ENCODE measurements at regions not wholly inside any gene's neighbourhood (a gene's known extent, or its start where the extent isn't known, plus 50 kb on each side); places are given as distances from the start of the nearest gene placed in this dataset.

GRCh38 chr17:14701886-14702285, 401.0 kb downstream of the HS3ST3B1 start:
- no peaks in the 10 kb centered on the region for H3K36me3 ChIP-seq (replicated peaks)
- H3K4me1 ChIP-seq: no peaks in the 10 kb centered on the region
- no peaks in the 10 kb centered on the region for H3K9me3 ChIP-seq
- in situ Hi-C loops (cut with MboI; ENCODE audit: low sequenced_read_pairs): no loop called here
- no peak overlapping the region for H3K4me3 ChIP-seq
- no peak for DNase-seq (ENCODE audit: low spot score in 2 of 2)
- H3K27me3 ChIP-seq (ENCODE audit: low read depth): no peaks in the 10 kb centered on the region

GRCh38 chr17:14699574-14700185, 398.8 kb downstream of the HS3ST3B1 start:
- in situ Hi-C loops (cut with MboI; ENCODE audit: low sequenced_read_pairs): no loop called here

DNA sequence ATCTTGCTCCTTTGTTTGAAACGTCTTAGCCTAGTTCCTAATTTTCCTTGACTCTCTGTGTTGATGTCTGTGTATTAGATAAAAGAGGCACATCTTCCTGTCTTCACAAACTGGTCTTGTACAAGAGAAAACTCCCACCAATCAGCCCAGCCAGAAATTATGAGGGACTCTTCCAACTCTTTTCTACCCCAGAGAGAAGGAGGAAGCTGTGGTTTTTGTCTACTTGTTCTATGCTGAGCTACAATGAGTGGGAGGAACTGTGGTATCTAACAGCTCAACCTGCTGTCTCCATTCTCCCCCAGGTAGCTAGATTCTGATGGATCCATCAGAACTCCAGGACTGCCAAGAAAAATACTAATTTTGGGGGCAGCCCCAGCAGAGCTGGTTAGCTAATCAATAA, 392.5 kb downstream of the HS3ST3B1 start:
- in situ Hi-C loops (cut with MboI; ENCODE audit: low sequenced_read_pairs): no loop called here
- Histone ChIP-seq H3K4me3 (no peak overlapping the region), H3K27me3 (ENCODE audit: low read depth) (no peaks in the 10 kb centered on the region), H3K36me3 (replicated peaks) (no peaks in the 10 kb centered on the region), H3K4me1 (no peaks in the 10 kb centered on the region), H3K9me3 (no peaks in the 10 kb centered on the region; the same call in 1 of the 2 replicates)
- DNase-seq (ENCODE audit: low spot score in 2 of 2): no peak

More at GRCh38 chr17:14699574-14700185, 398.8 kb downstream of the HS3ST3B1 start:
- no peak for DNase-seq (ENCODE audit: low spot score in 2 of 2)
- Histone ChIP-seq H3K4me3 (no peak overlapping the region), H3K36me3 (replicated peaks) (no peaks in the 10 kb centered on the region), H3K9me3 (no peaks in the 10 kb centered on the region), H3K27me3 (ENCODE audit: low read depth) (no peaks in the 10 kb centered on the region), H3K4me1 (no peaks in the 10 kb centered on the region)

DNA sequence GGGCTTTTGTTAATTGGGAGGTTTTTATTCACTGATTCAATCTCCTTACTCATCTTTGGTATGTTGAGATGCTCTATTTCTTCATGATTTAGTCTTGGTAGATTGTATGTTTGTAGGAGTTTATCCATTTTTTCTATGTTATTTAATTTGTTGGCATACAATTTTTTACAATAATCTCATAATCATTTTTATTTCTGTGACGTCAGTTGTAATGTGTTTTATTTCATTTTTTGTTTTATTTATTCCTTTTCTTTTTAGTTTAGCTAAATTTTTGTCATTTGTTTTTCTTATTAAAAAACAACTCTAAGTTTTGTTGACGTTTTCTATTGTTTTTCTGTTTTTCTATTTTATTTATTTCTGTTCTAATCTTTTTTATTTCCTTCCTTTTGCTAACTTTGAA, 389.8 kb downstream of the HS3ST3B1 start:
- no peak for DNase-seq (ENCODE audit: low spot score in 2 of 2)
- H3K9me3 ChIP-seq: no peaks in the 10 kb centered on the region; the same call in 1 of the 2 replicates
- no peaks in the 10 kb centered on the region for H3K27me3 ChIP-seq (ENCODE audit: low read depth)
- no peaks in the 10 kb centered on the region for H3K36me3 ChIP-seq (replicated peaks)
- no peaks in the 10 kb centered on the region for H3K4me1 ChIP-seq
- no peak overlapping the region for H3K4me3 ChIP-seq
- in situ Hi-C loops (cut with MboI; ENCODE audit: low sequenced_read_pairs): no loop called here

- Histone ChIP-seq H3K27me3 (ENCODE audit: low read depth) (no peaks in the 10 kb centered on the region), H3K4me1 (no peaks in the 10 kb centered on the region), H3K4me3 (no peak overlapping the region), H3K9me3 (no peaks in the 10 kb centered on the region), H3K36me3 (replicated peaks) (no peaks in the 10 kb centered on the region)
- no peak for DNase-seq (ENCODE audit: low spot score in 2 of 2)
- in situ Hi-C loops (cut with MboI; ENCODE audit: low sequenced_read_pairs): no loop called here
These were observed 387.3 kb downstream of the HS3ST3B1 start for GRCh38 chr17:14688134-14688533.

DNA sequence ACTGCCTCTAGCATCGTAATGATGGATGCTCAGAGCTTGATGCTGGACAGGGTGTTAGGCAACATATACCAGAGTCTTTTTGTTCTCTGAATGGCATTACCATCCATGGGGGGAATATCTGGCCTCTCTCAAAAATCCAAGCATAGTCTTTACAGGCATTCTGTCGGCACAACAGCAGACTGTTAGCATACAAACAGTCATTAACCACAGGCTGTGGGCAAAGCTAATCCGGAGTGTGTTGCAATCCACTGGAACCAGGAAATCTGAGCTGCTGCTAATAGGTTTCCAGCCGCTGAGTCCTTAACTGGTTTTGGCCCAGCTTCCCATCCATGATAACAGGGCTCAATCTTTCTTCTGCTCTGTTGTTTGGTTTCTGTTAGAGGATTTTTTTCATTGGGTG, 371.9 kb downstream of the HS3ST3B1 start:
- Histone ChIP-seq H3K27me3 (ENCODE audit: low read depth) (no peaks in the 10 kb centered on the region), H3K4me3 (no peak overlapping the region), H3K36me3 (replicated peaks) (no peaks in the 10 kb centered on the region), H3K4me1 (no peaks in the 10 kb centered on the region), H3K9me3 (no peaks in the 10 kb centered on the region)
- DNase-seq (ENCODE audit: low spot score in 2 of 2): no peak
- in situ Hi-C loops (cut with MboI; ENCODE audit: low sequenced_read_pairs): no loop called here

DNA sequence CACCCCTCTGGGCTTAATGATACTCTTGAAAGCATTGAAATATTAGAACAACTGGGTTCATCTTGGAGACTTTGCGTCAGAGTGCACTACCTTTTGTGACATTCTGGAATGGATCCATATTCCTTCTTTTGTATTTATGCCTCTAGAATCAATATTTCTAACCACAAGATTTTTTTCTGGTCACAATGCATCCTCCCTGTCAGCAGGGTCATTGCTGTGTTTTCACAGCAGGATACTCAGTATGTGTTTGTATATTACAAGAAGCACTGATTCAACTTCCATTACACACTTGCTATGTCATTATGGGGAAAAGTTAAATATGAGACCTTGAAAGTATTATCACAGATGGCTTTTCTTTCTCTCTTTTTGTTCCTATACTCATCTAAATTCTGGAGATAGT, 370.0 kb downstream of the HS3ST3B1 start:
- no peaks in the 10 kb centered on the region for H3K9me3 ChIP-seq
- no peaks in the 10 kb centered on the region for H3K36me3 ChIP-seq (replicated peaks)
- DNase-seq (ENCODE audit: low spot score in 2 of 2): no peak
- H3K4me3 ChIP-seq: no peak overlapping the region
- H3K4me1 ChIP-seq: no peaks in the 10 kb centered on the region
- H3K27me3 ChIP-seq (ENCODE audit: low read depth): no peaks in the 10 kb centered on the region
- in situ Hi-C loops (cut with MboI; ENCODE audit: low sequenced_read_pairs): no loop called here

GRCh38 chr17:14664511-14664910, 363.6 kb downstream of the HS3ST3B1 start:
- DNase-seq (ENCODE audit: low spot score in 2 of 2): no peak
- in situ Hi-C loops (cut with MboI; ENCODE audit: low sequenced_read_pairs): no loop called here
- Histone ChIP-seq H3K27me3 (ENCODE audit: low read depth) (no peaks in the 10 kb centered on the region), H3K4me1 (no peaks in the 10 kb centered on the region), H3K36me3 (replicated peaks) (no peaks in the 10 kb centered on the region), H3K9me3 (no peaks in the 10 kb centered on the region), H3K4me3 (no peak overlapping the region)

DNA sequence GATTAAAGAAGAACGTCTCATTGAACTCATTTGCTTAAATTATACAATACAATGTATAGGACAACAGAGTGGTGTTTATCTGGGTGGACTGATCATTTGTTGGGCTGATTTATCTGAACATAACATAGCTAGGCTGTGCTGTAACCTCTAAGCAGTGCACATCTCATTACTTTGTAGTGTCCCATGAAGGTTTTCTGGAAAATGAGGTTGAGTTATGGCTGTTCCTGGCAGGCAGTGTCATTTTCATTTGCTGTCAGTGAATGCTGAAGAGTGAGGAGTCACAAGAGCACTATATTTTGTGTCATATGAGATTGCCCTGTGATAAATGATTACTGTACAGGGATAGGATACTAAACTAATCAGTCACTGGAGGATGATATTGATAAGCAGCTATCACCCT, 340.2 kb downstream of the HS3ST3B1 start:
- H3K4me3 ChIP-seq: no peak overlapping the region
- in situ Hi-C loops (cut with MboI; ENCODE audit: low sequenced_read_pairs): loop anchor here (25.0 kb wide), 1 partner anchor 96 kb away; no protein-coding TSS in a partner anchor
- H3K4me1 ChIP-seq: no peaks in the 10 kb centered on the region

DNA sequence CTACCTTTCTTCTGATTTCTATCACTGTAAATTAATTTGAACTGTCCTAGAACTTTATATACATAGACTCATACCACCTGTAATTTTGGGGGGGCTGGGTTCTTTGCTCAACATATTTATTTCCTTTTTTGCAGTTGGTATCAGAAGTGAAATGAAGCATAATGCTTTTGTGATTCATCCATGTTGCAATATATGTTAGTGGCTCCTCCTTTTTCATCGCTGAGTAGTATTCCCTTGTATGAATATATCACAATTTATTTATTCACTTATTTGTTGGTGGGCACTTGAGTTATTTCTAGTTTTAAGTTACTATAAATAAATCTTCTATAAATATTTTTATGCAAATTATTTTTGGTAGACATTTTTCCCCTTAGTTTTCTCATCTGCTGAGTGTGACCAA, 336.4 kb downstream of the HS3ST3B1 start:
- Histone ChIP-seq H3K4me3 (no peak overlapping the region), H3K4me1 (no peaks in the 10 kb centered on the region), H3K9me3 (peaks cover 2% of the 10 kb centered on the region; the same call in 1 of the 2 replicates), H3K27me3 (ENCODE audit: low read depth) (no peaks in the 10 kb centered on the region), H3K36me3 (replicated peaks) (no peaks in the 10 kb centered on the region)
- in situ Hi-C loops (cut with MboI; ENCODE audit: low sequenced_read_pairs): loop anchor here (25.0 kb wide), 1 partner anchor 100 kb away; no protein-coding TSS in a partner anchor
- no peak for DNase-seq (ENCODE audit: low spot score in 2 of 2)

More for the DNA sequence above, 340.2 kb downstream of the HS3ST3B1 start:
- Histone ChIP-seq H3K9me3 (no peaks in the 10 kb centered on the region), H3K27me3 (ENCODE audit: low read depth) (no peaks in the 10 kb centered on the region), H3K36me3 (replicated peaks) (no peaks in the 10 kb centered on the region)
- no peak for DNase-seq (ENCODE audit: low spot score in 2 of 2)

GRCh38 chr17:14630621-14631020, 329.7 kb downstream of the HS3ST3B1 start:
- no peaks in the 10 kb centered on the region for H3K27me3 ChIP-seq (ENCODE audit: low read depth)
- H3K36me3 ChIP-seq (replicated peaks): no peaks in the 10 kb centered on the region
- H3K4me3 ChIP-seq: no peak overlapping the region
- in situ Hi-C loops (cut with MboI; ENCODE audit: low sequenced_read_pairs): loop anchor here (25.0 kb wide), 1 partner anchor 107 kb away; no protein-coding TSS in a partner anchor
- no peaks in the 10 kb centered on the region for H3K4me1 ChIP-seq
- peaks cover 5% of the 10 kb centered on the region; the same call in 1 of the 2 replicates for H3K9me3 ChIP-seq
- no peak for DNase-seq (ENCODE audit: low spot score in 2 of 2)

GRCh38 chr17:14630046-14630445, 329.2 kb downstream of the HS3ST3B1 start:
- no peak for DNase-seq (ENCODE audit: low spot score in 2 of 2)
- peaks cover 5% of the 10 kb centered on the region; the same call in 1 of the 2 replicates for H3K9me3 ChIP-seq
- no peaks in the 10 kb centered on the region for H3K36me3 ChIP-seq (replicated peaks)
- in situ Hi-C loops (cut with MboI; ENCODE audit: low sequenced_read_pairs): loop anchor here (25.0 kb wide), 1 partner anchor 107 kb away; no protein-coding TSS in a partner anchor
- H3K27me3 ChIP-seq (ENCODE audit: low read depth): no peaks in the 10 kb centered on the region
- no peaks in the 10 kb centered on the region for H3K4me1 ChIP-seq
- H3K4me3 ChIP-seq: no peak overlapping the region

DNA sequence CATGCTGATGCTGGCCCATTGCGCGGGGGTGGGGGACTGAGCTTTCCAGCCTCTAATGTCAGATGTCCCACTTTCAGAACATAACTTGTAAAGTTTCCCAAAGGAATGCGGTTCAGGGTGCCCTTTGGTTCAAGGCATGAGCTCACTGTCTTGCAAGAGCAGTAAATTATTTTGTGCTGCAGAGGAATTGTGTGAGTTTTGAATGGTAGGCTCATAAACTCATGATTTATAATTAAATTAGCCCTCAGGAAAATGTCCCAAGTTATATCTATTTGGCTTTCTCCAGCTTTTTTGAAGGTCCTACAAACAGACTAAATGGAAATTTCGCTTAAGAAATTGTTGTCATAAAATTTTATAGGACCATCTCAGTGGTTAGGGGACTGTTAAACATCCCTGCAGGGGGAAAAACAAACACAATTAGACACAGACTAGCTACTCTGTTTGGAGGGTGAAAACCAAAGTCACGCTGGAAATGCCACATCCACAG, 321.8 kb downstream of the HS3ST3B1 start:
- H3K9me3 ChIP-seq: no peaks in the 10 kb centered on the region; the same call in 1 of the 2 replicates
- no peak for DNase-seq (ENCODE audit: low spot score in 2 of 2)
- in situ Hi-C loops (cut with MboI; ENCODE audit: low sequenced_read_pairs): no loop called here

DNA sequence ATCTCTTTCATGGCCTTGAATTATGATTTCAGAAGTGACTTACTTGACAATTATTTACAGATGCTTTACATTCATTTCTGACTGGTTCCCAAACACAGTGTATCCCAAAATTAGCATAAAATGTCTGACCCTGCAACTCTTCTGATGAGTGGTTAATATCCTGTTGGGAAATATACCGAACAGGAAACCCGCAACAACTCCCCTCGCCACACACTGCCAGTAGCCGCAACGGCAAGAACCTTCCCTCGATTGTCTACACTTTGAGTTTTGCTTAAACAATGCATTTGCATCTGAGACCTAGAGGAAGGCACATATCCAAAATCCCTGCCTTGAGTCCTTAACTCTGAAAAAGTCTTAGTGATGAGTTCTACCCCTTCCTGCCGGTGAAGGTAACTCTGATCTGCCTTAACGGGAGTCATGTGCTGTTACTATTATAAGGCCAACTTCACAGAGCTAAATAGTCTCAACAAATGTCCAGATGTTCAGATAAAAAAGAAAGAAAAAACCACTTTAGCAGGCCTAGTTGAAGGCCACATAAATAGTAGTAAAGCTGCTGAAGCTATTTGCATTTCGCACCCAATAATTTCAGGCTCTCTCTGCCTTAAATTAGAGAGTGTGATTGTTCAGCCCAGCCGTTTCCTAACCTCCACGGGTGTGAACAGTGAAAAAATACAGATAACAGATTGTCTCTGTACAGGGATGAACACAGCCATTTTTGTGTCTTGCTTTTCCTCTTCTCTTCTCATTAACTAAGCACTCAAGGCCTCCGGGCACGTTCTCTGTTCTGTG, 321.1 kb downstream of the HS3ST3B1 start:
- no peak for DNase-seq (ENCODE audit: low spot score in 2 of 2)

More for the DNA sequence above, 321.8 kb downstream of the HS3ST3B1 start:
- no peak overlapping the region for H3K4me3 ChIP-seq
- H3K27me3 ChIP-seq (ENCODE audit: low read depth): no peaks in the 10 kb centered on the region
- H3K36me3 ChIP-seq (replicated peaks): no peaks in the 10 kb centered on the region
- no peaks in the 10 kb centered on the region for H3K4me1 ChIP-seq

More for the DNA sequence above, 321.1 kb downstream of the HS3ST3B1 start:
- no peaks in the 10 kb centered on the region; the same call in 1 of the 2 replicates for H3K9me3 ChIP-seq
- H3K27me3 ChIP-seq (ENCODE audit: low read depth): no peaks in the 10 kb centered on the region
- H3K4me1 ChIP-seq: no peaks in the 10 kb centered on the region
- no peaks in the 10 kb centered on the region for H3K36me3 ChIP-seq (replicated peaks)
- in situ Hi-C loops (cut with MboI; ENCODE audit: low sequenced_read_pairs): no loop called here
- no peak overlapping the region for H3K4me3 ChIP-seq
